PC-3 (cell line): ENCODE measurements at regions not wholly inside any gene's neighbourhood (a gene's known extent, or its start where the extent isn't known, plus 50 kb on each side); places are given as distances from the start of the nearest gene placed in this dataset.

ENCODE experiments used
- CTCF ChIP-seq: fragments of 300-600 bp; sonication (generic); conservative IDR thresholded peaks from 2 replicates; pipeline ENCODE4 v1.5.1; 2017; ENCODE audit warnings: antibody characterized with exemption, low read depth, mild to moderate bottlenecking, low read length
- EZH2 ChIP-seq: fragments of 300-600 bp; sonication (generic); IDR thresholded peaks from one replicate; pipeline ENCODE4 v1.6.1; 2017; ENCODE audit warnings: antibody characterized with exemption, mild to moderate bottlenecking, low read length; ENCODE audit not compliant: unreplicated experiment
- EZH2phosphoT487 ChIP-seq: fragments of 300-600 bp; sonication (generic); IDR thresholded peaks from 2 replicates; pipeline ENCODE4 v1.6.1; 2018; ENCODE audit warnings: mild to moderate bottlenecking, antibody characterized with exemption, low read length, borderline replicate concordance

- TF ChIP-seq CTCF (no peak), EZH2phosphoT487 (no peak), EZH2 (no peak)
These were observed 183.2 kb upstream of the ZNF217 start for GRCh38 chr20:53776858-53777257.
